CD14-positive monocyte (primary cell): ENCODE measurements at regions not wholly inside any gene's neighbourhood (a gene's known extent, or its start where the extent isn't known, plus 50 kb on each side); places are given as distances from the start of the nearest gene placed in this dataset.

Source experiments
- DNase-seq, 3 donors: peaks; one replicate each; pipeline ENCODE4 v3.0.0-alpha.2; 2011 to 2022
- H2AFZ ChIP-seq: 2 replicates; pipeline ENCODE4 v1.6.0; 2012; ENCODE audit warnings: mild to moderate bottlenecking, low read depth, low read length, inconsistent platforms; ENCODE audit not compliant: insufficient read depth, poor library complexity, severe bottlenecking
- H3K27ac ChIP-seq, 2 donors: 1 replicate in 1 of 2; 2 replicates in 1 of 2; pipeline ENCODE4 v1.5.1; 2012 to 2013; ENCODE audit warnings: low read length in 2 of 2, control low read depth in 1 of 2, inconsistent platforms in 1 of 2, low read depth in 1 of 2, mild to moderate bottlenecking in 1 of 2
- H3K27me3 ChIP-seq, 2 donors: one replicate each; pipeline versions ENCODE4 v1.6.0 to v1.6.1; 2011 to 2013; ENCODE audit warnings: low read length in 2 of 2; ENCODE audit not compliant: control insufficient read depth in 2 of 2, insufficient read depth in 2 of 2
- H3K36me3 ChIP-seq, 2 donors: replicated peaks in 1 of 2; 1 replicate in 1 of 2; 2 replicates in 1 of 2; pipeline versions ENCODE4 v1.5.1 to v1.6.1; 2012 to 2013; ENCODE audit warnings: low read length in 2 of 2, control low read depth in 1 of 2, inconsistent platforms in 1 of 2, mild to moderate bottlenecking in 1 of 2; ENCODE audit not compliant: insufficient read depth in 2 of 2, control insufficient read depth in 1 of 2
- H3K4me1 ChIP-seq, 2 donors: 1 replicate in 1 of 2; 2 replicates in 1 of 2; pipeline versions ENCODE4 v1.5.1 to v1.6.1; 2012 to 2013; ENCODE audit warnings: low read length in 2 of 2, control low read depth in 1 of 2, inconsistent platforms in 1 of 2, mild to moderate bottlenecking in 1 of 2, moderate library complexity in 1 of 2; ENCODE audit not compliant: insufficient read depth in 2 of 2, control insufficient read depth in 1 of 2
- H3K4me2 ChIP-seq: replicated peaks from 2 replicates; pipeline ENCODE3; 2012; ENCODE audit warnings: low read length, moderate library complexity, mild to moderate bottlenecking; ENCODE audit not compliant: poor library complexity, severe bottlenecking; ENCODE audit errors: extremely low read depth
- H3K4me3 ChIP-seq, 3 experiments: fragments of 200-600 bp in 1 of 3; sonication (generic) in 1 of 3; replicated peaks in 1 of 3; 1 replicate in 2 of 3; 2 replicates in 1 of 3; pipeline ENCODE4 v1.5.1; 2011 to 2013; ENCODE audit warnings: low read length in 3 of 3, mild to moderate bottlenecking in 3 of 3, control low read depth in 2 of 3, low read depth in 2 of 3, inconsistent platforms in 1 of 3, moderate library complexity in 1 of 3
- H3K79me2 ChIP-seq: 2 replicates; pipeline ENCODE4 v1.6.0; 2012; ENCODE audit warnings: mild to moderate bottlenecking, control low read depth, inconsistent platforms, low read length, moderate library complexity; ENCODE audit not compliant: insufficient read depth
- H3K9ac ChIP-seq: 2 replicates; pipeline ENCODE4 v1.6.0; 2017; ENCODE audit warnings: low read length, mild to moderate bottlenecking; ENCODE audit not compliant: insufficient read depth, poor library complexity, severe bottlenecking
- H3K9me3 ChIP-seq, 2 donors: replicated peaks in 1 of 2; 1 replicate in 1 of 2; 2 replicates in 1 of 2; pipeline versions ENCODE4 v1.5.1 to v1.6.1; 2012 to 2013; ENCODE audit warnings: low read length in 2 of 2, control low read depth in 1 of 2; ENCODE audit not compliant: control insufficient read depth in 1 of 2, insufficient read depth in 1 of 2
- H4K20me1 ChIP-seq: 2 replicates; pipeline ENCODE4 v1.6.0; 2012; ENCODE audit warnings: mild to moderate bottlenecking, low read length, control low read depth, moderate library complexity; ENCODE audit not compliant: insufficient read depth
- H3K27ac Mint-ChIP-seq, 7 donors: one replicate each; pipeline ENCODE4 v1.8.0; 2020; ENCODE audit warnings: mild to moderate bottlenecking in 7 of 7, mixed read lengths in 7 of 7, moderate library complexity in 6 of 7, inconsistent platforms in 2 of 7
- H3K27me3 Mint-ChIP-seq, 3 donors: one replicate each; pipeline ENCODE4 v1.8.0; 2021 to 2022; ENCODE audit warnings: low read depth in 3 of 3, mild to moderate bottlenecking in 3 of 3, mixed read lengths in 3 of 3, moderate library complexity in 3 of 3, inconsistent platforms in 1 of 3
- H3K36me3 Mint-ChIP-seq, 2 donors: one replicate each; pipeline ENCODE4 v1.8.0; 2020; ENCODE audit warnings: mixed read lengths in 2 of 2, inconsistent platforms in 1 of 2, mild to moderate bottlenecking in 1 of 2
- H3K4me1 Mint-ChIP-seq: one replicate; pipeline ENCODE4 v1.8.0; 2020; ENCODE audit warnings: mild to moderate bottlenecking, mixed read lengths
- H3K4me3 Mint-ChIP-seq, 2 donors: one replicate each; pipeline ENCODE4 v1.8.0; 2020; ENCODE audit warnings: mild to moderate bottlenecking in 2 of 2, mixed read lengths in 2 of 2, moderate library complexity in 1 of 2
- H3K9me3 Mint-ChIP-seq, 7 donors: one replicate each; pipeline ENCODE4 v1.8.0; 2020 to 2022; ENCODE audit warnings: mixed read lengths in 7 of 7, mild to moderate bottlenecking in 6 of 7, moderate library complexity in 6 of 7, inconsistent platforms in 2 of 7
- CTCF ChIP-seq: fragments of 200-600 bp; IDR thresholded peaks from one replicate; pipeline ENCODE4 v1.8.0; 2022; ENCODE audit warnings: antibody characterized with exemption, mild to moderate bottlenecking
- WGBS: methylation state at CpG from one replicate; pipeline ENCODE4 v1.1.5; 2013; ENCODE audit warnings: missing lambda C conversion rate; ENCODE audit not compliant: insufficient coverage; 5-methylcytosine and 5-hydroxymethylcytosine counted together
- intact Hi-C, 2 donors: fragments of 100-400 bp; cut with micrococcal nuclease; formaldehyde crosslinking; loops; one replicate each; pipeline versions ENCODE4 v1.15.0 to v1.15.1; 2023

- Mint-ChIP-seq H3K27ac (no peak overlapping the region), H3K9me3 (peaks cover 0 to 2% (median 0%) of the 10 kb centered on the region in 7 donors), H3K4me1 (no peaks in the 10 kb centered on the region), H3K36me3 (no peaks in the 10 kb centered on the region), H3K27me3 (peaks cover 0 to 1% (median 0%) of the 10 kb centered on the region in 3 donors), H3K4me3 (no peak overlapping the region)
- Histone ChIP-seq H2AFZ (no peak overlapping the region), H3K9me3 (no peaks in the 10 kb centered on the region), H3K4me2 (no peak overlapping the region), H3K4me3 (no peak overlapping the region), H3K27ac (no peak overlapping the region), H3K4me1 (no peaks in the 10 kb centered on the region), H3K9ac (no peak overlapping the region), H4K20me1 (no peaks in the 10 kb centered on the region), H3K79me2 (no peaks in the 10 kb centered on the region), H3K36me3 (no peaks in the 10 kb centered on the region), H3K27me3 (no peaks in the 10 kb centered on the region)
- DNase-seq, result no peak
- WGBS, result 100% methylated on average over 1 of the region's 1 CpG
- TF ChIP-seq CTCF, result no peak
- intact Hi-C loops, result no loop called here
These were observed 57.1 kb upstream of the GUCY1A1 start for GRCh38 chr4:155609455-155610059.

- intact Hi-C loops, result no loop called here
- WGBS, result no CpG with 5 or more reads among the region's 3 CpGs
- Histone ChIP-seq H4K20me1 (no peaks in the 10 kb centered on the region), H2AFZ (no peak overlapping the region), H3K27ac (no peak overlapping the region), H3K27me3 (no peaks in the 10 kb centered on the region), H3K79me2 (no peaks in the 10 kb centered on the region), H3K36me3 (no peaks in the 10 kb centered on the region), H3K4me1 (no peaks in the 10 kb centered on the region), H3K9ac (no peak overlapping the region), H3K9me3 (no peaks in the 10 kb centered on the region), H3K4me3 (no peak overlapping the region), H3K4me2 (no peak overlapping the region)
- TF ChIP-seq CTCF, result no peak
- peaks cover 0 to 2% (median 1%) of the 10 kb centered on the region in 3 donors for H3K27me3 Mint-ChIP-seq
- peaks cover 0 to 2% (median 0%) of the 10 kb centered on the region in 7 donors for H3K9me3 Mint-ChIP-seq
- H3K4me3 Mint-ChIP-seq, result no peak overlapping the region
- DNase-seq, result no peak
- no peaks in the 10 kb centered on the region for H3K36me3 Mint-ChIP-seq
- no peaks in the 10 kb centered on the region for H3K4me1 Mint-ChIP-seq
- H3K27ac Mint-ChIP-seq, result no peak overlapping the region
These were observed 58.3 kb upstream of the GUCY1A1 start for GRCh38 chr4:155608225-155608885.
